ENCODE measurements at regions not wholly inside any gene's neighbourhood (a gene's known extent, or its start where the extent isn't known, plus 50 kb on each side); places are given as distances from the start of the nearest gene placed in this dataset.

DNA sequence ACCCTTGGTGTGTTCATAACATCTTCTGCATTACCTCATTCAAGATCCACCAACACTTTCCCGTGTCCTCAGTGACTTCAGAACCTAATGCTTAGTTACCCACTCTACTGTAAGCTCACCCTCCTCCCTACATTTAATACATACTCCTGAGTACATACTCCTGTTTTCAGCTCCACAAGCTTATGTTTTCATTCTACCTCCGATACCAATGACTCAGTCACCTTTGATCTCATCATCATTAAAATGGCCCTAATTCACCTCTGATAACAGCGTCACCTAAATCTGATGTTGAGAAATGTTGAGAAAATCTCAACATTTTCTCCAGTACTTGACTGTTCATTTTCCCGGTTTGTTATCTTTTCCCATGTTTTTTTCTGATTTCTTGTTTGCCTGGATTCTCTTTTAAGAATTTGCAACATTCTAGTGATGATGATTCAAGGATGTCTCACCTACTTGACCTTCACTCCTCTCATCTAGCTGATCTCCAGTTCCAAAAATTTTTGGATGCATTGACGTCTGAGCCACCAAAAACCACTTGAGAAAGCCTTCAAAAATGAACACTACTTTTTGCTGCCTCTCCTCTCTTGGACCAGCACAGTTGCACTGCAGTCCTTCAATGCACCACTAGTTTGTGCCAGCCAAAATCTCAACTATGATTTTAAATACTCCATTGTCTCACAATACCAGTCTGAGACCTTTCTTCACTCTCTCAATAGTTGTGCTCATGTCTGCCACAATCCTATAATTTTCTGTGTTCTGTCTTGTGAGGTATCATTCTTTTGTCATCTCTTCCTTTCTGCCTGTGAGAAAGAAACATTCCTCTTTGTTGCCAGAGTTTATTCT lies 220.7 kb upstream of the SEMA6D start:
- DNase-seq (ENCODE audit: low read depth): no peak
- H3K4me3 ChIP-seq (ENCODE audit: low read depth, low read length): no peak overlapping the region
- TF ChIP-seq CTCF (conservative IDR thresholded peaks at IDR 0.05; ENCODE audit: low read depth, low read length): peak; percentile 43

- TF ChIP-seq CTCF (conservative IDR thresholded peaks at IDR 0.05; ENCODE audit: low read depth, low read length): no peak
- H3K4me3 ChIP-seq (ENCODE audit: low read depth, low read length): no peak overlapping the region
- DNase-seq (ENCODE audit: low read depth): no peak
These were observed 216.5 kb upstream of the SEMA6D start for GRCh38 chr15:47500842-47501241.

DNA sequence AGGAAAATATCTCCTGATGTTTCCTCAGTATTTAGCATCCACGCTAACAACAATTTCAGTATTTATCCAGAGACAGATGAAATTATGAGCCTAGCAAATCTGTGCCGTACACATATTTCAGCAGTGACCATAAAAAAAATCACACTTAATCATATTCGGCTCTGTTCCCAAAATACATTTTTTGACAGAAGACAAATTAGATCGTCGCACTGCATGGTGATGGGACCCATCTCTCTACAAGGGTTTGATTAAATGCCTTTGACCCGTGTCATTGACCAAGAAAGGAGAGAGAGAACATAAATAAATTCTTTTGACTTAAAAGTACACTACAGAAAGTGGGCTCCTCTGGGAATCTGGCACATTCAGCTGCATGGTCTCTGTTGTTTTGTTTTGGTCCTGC lies 215.3 kb upstream of the SEMA6D start:
- no peak for DNase-seq (ENCODE audit: low read depth)
- no peak for TF ChIP-seq CTCF (conservative IDR thresholded peaks at IDR 0.05; ENCODE audit: low read depth, low read length)
- no peak overlapping the region for H3K4me3 ChIP-seq (ENCODE audit: low read depth, low read length)

- no peak for DNase-seq (ENCODE audit: low read depth)
These were observed 213.4 kb upstream of the SEMA6D start for GRCh38 chr15:47503876-47504275.

DNA sequence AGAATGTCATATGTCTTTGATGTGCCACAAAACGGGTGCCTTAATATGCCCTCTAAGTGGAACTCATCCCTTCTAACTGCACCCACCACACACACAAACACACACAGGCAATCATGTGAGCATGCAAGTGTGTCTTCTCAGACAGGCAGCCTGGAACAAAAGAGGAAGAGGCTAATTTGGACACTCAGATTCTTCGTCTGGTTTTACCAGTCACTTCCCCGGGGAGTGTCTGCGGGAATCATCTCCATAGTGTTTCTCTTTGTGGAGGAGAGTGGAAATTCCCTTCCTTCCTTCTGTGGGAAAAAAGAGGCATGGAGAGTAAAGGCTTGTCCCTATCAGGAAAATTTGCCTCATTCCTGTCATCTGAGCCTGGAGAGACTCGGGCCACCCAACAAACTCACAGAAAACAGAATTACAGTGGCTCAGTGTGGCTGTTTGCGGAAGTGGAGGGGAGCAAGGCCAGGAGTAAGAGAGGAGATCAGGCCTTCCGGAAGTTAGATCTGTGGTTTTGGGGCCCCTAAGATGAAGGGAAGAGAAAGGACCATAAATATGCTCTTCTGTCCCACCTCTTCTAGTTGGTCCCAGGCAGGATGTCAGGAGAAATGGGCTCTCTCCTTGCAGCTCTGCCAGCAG lies 212.6 kb upstream of the SEMA6D start:
- no peak for DNase-seq (ENCODE audit: low read depth)
- TF ChIP-seq CTCF (conservative IDR thresholded peaks at IDR 0.05; ENCODE audit: low read depth, low read length): no peak
- no peak overlapping the region for H3K4me3 ChIP-seq (ENCODE audit: low read depth, low read length)

More at GRCh38 chr15:47503876-47504275, 213.4 kb upstream of the SEMA6D start:
- H3K4me3 ChIP-seq (ENCODE audit: low read depth, low read length): no peak overlapping the region
- no peak for TF ChIP-seq CTCF (conservative IDR thresholded peaks at IDR 0.05; ENCODE audit: low read depth, low read length)

- no peak overlapping the region for H3K4me3 ChIP-seq (ENCODE audit: low read depth, low read length)
- no peak for TF ChIP-seq CTCF (conservative IDR thresholded peaks at IDR 0.05; ENCODE audit: low read depth, low read length)
- DNase-seq (ENCODE audit: low read depth): no peak
These were observed 211.5 kb upstream of the SEMA6D start for GRCh38 chr15:47505712-47506328.

Measured in choroid plexus epithelial cell (primary cell).